ENCODE measurements at regions not wholly inside any gene's neighbourhood (a gene's known extent, or its start where the extent isn't known, plus 50 kb on each side); places are given as distances from the start of the nearest gene placed in this dataset.

- no peaks in the 10 kb centered on the region for H3K27me3 Mint-ChIP-seq
- TF ChIP-seq CTCF (IDR thresholded peaks at IDR 0.05; ENCODE audit: unreplicated experiment) = no peak
- peaks cover 7% of the 10 kb centered on the region for H3K9me3 Mint-ChIP-seq (ENCODE audit: low read depth)
- H3K4me3 Mint-ChIP-seq (ENCODE audit: low read depth) = no peak overlapping the region
- DNase-seq (ENCODE audit: low spot score, unreplicated experiment) = no peak
- H3K36me3 Mint-ChIP-seq (ENCODE audit: insufficient read depth) = no peaks in the 10 kb centered on the region
- peaks cover 3% of the 10 kb centered on the region for H3K4me1 Mint-ChIP-seq (ENCODE audit: low read depth)
- no peak overlapping the region for H3K27ac Mint-ChIP-seq
These were observed 105.0 kb upstream of the TMPO start for GRCh38 chr12:98410356-98410755.

- Mint-ChIP-seq H3K27ac (no peak overlapping the region), H3K9me3 (ENCODE audit: low read depth) (no peaks in the 10 kb centered on the region), H3K4me1 (ENCODE audit: low read depth) (peaks cover 6% of the 10 kb centered on the region), H3K27me3 (no peaks in the 10 kb centered on the region), H3K36me3 (ENCODE audit: insufficient read depth) (no peaks in the 10 kb centered on the region), H3K4me3 (ENCODE audit: low read depth) (no peak overlapping the region)
- peak; percentile 13 for TF ChIP-seq CTCF (IDR thresholded peaks at IDR 0.05; ENCODE audit: unreplicated experiment)
- DNase-seq (ENCODE audit: low spot score, unreplicated experiment) = no peak
These were observed 98.5 kb upstream of the TMPO start for GRCh38 chr12:98416845-98417244.

GRCh38 chr12:98417266-98417665 is 98.1 kb upstream of the TMPO start:
- no peak for TF ChIP-seq CTCF (IDR thresholded peaks at IDR 0.05; ENCODE audit: unreplicated experiment)
- Mint-ChIP-seq H3K27me3 (no peaks in the 10 kb centered on the region), H3K27ac (no peak overlapping the region), H3K9me3 (ENCODE audit: low read depth) (no peaks in the 10 kb centered on the region), H3K4me3 (ENCODE audit: low read depth) (no peak overlapping the region), H3K4me1 (ENCODE audit: low read depth) (peaks cover 6% of the 10 kb centered on the region), H3K36me3 (ENCODE audit: insufficient read depth) (no peaks in the 10 kb centered on the region)
- DNase-seq (ENCODE audit: low spot score, unreplicated experiment) = no peak

- no peak for TF ChIP-seq CTCF (IDR thresholded peaks at IDR 0.05; ENCODE audit: unreplicated experiment)
- Mint-ChIP-seq H3K27ac (no peak overlapping the region), H3K9me3 (ENCODE audit: low read depth) (no peaks in the 10 kb centered on the region), H3K27me3 (no peaks in the 10 kb centered on the region), H3K4me3 (ENCODE audit: low read depth) (no peak overlapping the region), H3K4me1 (ENCODE audit: low read depth) (peaks cover 3% of the 10 kb centered on the region), H3K36me3 (ENCODE audit: insufficient read depth) (no peaks in the 10 kb centered on the region)
- DNase-seq (ENCODE audit: low spot score, unreplicated experiment) = no peak
These were observed 96.9 kb upstream of the TMPO start for GRCh38 chr12:98418357-98419075.

- peaks cover 3% of the 10 kb centered on the region for H3K4me1 Mint-ChIP-seq (ENCODE audit: low read depth)
- TF ChIP-seq CTCF (IDR thresholded peaks at IDR 0.05; ENCODE audit: unreplicated experiment) = no peak
- no peak overlapping the region for H3K4me3 Mint-ChIP-seq (ENCODE audit: low read depth)
- no peaks in the 10 kb centered on the region for H3K9me3 Mint-ChIP-seq (ENCODE audit: low read depth)
- no peaks in the 10 kb centered on the region for H3K36me3 Mint-ChIP-seq (ENCODE audit: insufficient read depth)
- no peak overlapping the region for H3K27ac Mint-ChIP-seq
- no peak for DNase-seq (ENCODE audit: low spot score, unreplicated experiment)
- no peaks in the 10 kb centered on the region for H3K27me3 Mint-ChIP-seq
These were observed 96.2 kb upstream of the TMPO start for GRCh38 chr12:98419081-98419794.

Measured in progenitor cell of endocrine pancreas (in vitro differentiated cells).